HG03280 (cell line): ENCODE measurements at regions not wholly inside any gene's neighbourhood (a gene's known extent, or its start where the extent isn't known, plus 50 kb on each side); places are given as distances from the start of the nearest gene placed in this dataset.

Experiments used
- ATAC-seq: cut with Tn5 transposase; IDR thresholded peaks from one replicate; pipeline ENCODE4 v1.9.1; 2021; ENCODE audit warnings: mild to moderate bottlenecking, moderate library complexity; ENCODE audit not compliant: unreplicated experiment

DNA sequence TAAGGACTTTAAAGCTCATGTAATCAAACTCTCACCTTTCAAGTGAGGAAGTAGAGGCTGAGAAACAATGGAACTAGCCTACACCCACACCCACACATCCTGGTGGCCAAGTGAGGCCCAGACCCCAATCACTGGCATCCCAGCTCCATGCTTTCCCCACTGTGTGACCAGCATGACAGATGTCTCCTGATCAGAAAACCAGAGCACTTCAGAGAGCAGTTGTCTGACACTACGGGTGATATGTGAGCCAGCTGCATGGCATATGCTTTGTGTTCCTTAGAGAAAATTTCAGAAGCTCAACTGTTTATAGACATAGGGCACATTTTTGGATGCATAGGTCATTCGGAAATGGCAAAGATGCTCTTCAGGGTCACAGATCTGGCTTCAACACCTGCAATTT is 315.2 kb downstream of the NDFIP2 start:
- ATAC-seq, result no peak

DNA sequence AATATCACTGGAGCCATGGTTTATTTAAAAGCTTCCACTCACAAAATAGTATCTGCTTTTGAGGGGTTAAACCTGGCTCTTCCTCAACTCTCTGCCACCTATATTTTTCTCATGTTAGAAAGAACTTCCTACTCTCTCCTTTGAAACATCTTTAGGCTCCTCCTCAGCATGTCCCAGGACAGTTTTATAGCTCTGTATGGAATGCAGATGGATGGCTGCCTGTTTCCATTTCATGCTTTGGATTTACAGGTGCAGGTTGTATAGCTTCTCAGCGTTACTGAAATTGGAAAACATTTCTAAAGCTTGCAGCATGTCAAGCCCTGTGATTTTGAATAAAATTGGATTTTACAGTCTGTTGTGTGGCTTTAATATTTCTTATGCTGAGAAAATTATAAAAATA is 314.0 kb downstream of the NDFIP2 start:
- no peak for ATAC-seq

DNA sequence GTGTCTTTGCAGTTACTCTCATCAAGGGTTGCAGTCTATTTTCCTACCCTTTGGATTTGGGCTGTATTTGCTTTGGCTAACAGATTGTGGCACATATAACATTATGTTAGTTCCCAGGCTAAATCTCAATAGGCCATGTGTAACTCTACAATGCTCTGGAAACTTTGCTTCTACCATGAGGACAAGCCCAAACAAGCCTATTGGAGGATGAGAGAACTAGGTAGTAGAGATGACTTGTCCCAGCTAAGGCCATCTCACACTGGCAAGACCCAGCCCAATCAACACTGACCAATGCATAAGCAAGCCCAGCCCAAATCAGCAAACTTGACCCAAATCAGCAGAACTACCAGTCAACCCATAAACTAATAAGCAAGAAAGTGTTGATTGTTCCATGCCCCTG is 311.8 kb downstream of the NDFIP2 start:
- no peak for ATAC-seq

DNA sequence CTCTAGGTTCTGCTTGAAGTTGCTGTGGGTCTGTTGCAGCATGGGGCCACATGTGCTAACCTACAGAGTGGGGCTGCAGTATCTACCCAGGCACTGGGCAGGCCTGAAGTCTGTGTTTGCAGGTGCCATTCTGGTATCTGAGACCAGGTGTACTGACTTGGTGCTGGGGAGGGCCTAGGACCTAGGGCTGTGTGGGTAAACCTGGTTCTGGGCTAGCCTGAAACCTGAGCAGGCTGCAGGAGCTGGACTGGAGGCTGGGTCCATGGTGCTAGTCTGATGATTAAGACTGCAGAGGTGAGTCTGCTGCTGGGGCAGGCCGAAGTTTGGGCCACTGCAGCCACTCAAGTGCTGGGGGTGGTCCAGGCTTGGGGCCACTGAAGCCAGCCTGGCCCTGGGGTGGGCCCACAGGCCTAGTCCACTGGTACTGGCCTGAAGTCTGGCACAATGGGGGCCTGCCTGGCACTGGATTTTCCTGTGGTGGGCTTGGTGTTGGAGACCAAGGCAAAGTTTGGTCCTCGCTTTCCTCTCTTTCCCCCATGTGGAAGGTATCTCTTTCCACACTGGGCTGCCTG is 310.6 kb downstream of the NDFIP2 start:
- ATAC-seq, result no peak

DNA sequence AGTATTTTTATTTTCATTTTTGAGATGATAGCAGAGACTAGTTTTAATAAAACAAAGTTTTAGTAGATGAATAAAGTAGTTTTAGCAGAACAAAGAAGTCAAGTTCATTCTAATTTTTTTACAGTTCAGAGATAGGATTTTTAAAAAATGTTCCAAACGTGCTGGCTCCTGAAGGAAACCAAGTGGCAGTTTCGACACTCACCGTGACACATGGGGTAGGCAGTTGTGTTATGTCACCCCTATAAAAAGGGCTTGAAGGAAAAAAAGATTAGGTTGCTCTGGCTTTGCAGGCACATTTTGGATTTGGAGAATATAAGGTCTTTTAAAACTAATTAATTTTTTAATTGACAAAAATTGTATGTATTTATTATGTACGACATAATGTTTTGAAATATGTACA is 305.2 kb downstream of the NDFIP2 start:
- ATAC-seq, result no peak

DNA sequence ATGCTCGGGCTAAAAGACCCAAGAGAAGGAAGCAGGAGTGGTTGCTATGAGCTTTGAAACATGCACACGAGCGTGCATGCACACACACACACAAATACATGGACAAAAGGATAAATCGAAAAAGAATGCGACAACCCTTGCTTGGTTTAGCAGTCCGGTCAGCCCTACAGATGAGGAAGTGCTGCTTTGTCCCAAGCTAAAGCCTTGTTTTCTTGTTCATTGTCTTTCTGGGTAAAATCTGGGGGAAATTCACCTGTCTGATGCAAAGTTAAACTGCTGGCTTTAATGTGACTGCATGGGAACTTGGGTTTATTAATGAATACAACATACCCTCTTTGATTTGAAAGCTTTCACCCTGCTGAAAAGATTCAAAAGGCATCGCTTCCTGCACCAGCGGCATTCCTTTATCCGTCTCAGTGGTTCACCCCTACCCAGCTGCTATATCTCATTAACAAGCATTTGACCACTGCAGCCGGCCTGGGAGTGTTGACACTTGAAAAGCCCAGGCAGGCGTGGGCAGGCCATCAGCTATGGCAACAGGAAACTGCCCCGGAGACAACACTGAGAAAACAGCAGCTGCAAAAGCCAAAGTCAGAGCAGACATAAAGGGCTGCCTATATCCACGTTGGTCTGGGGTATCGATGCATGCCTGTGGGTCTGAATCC is 301.7 kb downstream of the NDFIP2 start:
- no peak for ATAC-seq

DNA sequence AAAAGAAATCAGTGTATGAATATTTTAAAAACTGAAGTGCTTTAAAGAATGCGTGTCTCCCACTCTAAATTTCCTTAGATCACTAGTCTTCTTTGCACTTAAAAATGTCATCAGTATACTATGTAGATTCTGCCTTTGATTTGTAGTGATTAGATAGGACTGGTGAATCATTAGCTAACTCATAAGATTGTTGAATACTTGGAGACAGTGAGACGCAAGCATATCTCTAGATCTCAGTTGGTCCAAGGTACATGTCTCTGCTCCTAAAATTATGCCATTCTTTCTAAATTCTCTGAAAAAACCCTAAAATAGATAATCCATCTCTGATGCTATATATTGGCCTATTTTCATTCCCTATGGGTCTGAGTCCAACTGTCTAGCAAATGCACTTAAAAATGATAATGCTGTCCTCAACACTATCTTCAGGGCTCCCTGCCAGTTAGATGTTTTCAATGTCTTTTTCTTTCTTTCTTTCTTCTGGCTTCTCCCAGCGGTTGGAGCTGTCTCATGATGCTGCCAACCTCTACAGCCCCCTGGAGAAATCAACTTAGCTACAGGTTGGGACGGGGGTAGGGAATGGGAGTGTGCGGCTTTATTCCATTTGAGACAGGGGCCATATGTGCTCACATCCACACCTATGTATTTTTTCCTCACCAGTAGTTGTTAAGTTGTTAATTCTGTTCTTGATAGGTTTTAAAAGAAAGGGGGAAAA is 301.0 kb downstream of the NDFIP2 start:
- ATAC-seq, result no peak

DNA sequence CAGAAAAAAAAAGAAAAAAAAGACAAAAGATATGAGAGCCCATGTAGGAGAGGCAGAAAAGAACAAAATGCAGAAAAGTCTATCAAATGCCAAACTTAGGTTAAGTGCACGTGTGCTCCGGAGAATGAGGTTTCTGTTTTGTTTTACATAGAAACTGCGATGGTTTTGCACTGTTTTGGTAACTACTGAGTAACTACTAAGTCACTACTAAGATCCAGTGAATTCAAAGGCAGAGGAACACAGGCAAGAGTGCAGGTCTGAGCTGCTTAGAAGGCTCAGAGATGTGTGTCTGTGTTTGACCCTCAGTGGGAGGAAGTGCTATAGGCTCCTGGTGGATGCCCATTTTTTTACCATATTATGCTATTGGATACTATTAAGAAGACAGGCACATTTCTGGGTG is 299.3 kb downstream of the NDFIP2 start:
- ATAC-seq, result peak; percentile 82

DNA sequence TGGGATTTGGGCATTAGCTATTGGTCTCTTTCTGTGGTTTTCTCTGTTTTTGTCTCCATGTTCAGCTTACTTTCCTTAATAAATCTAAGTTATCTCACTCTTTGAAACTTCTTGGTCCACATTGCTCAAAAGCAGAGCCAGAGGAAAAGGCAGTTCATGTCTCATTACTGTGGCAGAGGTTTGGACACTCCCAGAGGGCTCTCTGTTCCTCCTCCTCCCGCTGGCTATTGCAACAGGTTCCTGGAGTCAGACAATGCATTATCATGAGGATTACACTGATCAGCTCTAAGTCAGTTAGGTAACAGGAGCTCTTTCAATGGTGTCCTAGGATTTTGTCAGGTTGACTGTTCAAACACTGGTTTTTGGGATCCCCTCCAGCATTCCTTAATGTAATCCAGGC is 298.8 kb downstream of the NDFIP2 start:
- no peak for ATAC-seq

DNA sequence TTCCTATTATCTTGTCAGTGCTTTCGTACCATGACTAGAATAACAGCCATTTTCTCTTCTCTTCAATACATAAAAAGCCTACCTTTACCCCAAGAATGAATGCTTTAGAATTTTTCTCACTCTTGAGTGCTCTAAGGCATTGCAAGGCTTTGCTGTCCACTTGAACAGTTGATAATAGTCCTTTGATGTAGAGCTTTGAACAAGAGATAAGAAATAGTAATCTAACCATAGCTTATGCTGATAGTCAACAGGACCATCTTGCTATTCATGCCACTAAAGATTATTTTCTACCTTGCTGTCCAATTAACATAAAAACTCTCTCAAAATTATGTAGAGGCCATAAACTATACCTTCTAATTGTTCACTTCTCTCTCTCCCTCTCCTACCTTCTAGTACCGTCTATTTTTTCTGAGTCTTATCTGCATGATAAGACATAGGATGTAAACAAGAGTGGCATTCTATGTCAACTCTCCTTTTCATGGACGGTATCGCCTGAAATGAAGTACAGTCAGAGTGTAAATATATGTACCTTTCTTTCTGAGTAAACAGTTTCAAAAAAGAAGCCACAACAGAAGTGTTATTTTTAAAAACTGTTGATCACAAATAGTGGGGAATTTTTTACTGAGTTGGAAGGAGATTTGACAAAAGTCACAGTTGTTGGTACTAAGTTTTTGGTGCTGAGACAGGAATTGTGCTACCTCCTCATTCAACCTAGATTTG is 297.9 kb downstream of the NDFIP2 start:
- ATAC-seq, result no peak

DNA sequence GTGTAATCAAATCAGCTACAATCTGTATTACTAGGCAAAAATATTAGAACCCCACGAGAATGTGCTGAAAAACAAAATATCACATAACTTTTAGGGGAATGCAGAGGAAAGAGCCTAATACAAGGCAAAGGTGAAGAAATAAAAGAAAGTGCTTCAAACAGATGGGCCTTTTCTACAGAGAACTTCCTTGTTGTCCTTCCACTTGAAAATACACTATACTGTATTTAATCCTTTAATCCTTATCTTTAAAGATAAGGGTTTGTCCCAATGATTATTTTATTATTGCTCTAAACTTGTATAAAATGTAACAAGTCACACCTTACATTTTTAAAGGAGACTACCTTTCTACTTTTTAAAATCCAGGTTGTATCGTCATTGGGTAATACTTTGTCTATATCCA is 296.5 kb downstream of the NDFIP2 start:
- no peak for ATAC-seq

DNA sequence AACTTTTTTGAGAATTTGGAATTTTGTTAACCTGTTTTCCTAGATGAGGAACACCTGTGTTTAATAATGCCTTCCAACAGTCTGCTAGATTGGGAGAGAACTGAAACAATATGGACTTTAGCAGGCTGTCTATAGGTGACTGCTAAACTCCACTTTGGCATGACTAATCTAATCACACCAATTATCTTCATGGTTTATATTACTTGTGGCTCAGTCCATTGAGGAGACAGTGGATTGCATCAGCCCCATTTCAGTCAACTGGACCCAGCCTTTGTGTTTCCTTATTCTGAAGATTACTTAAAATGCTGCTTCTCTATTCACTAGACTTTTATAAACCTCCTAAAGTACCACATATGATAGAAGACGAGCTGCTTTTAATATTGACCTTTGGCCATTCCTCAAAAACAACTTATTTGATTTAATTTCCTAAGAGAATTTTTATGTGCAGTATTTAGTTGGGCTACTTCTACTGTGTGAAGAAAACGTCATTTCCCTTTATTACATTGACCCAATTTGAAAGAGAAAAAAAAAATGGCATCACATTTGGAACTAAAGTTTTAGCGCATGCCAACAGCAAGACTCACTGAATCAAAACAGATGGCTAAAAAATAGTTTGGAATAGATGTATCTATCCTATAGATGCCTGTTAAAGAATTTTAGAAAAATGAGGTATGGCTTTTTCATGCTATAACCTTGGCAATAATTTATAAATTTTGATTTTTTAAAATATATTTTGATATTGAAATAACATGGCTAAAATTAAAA is 295.8 kb downstream of the NDFIP2 start:
- ATAC-seq, result no peak

DNA sequence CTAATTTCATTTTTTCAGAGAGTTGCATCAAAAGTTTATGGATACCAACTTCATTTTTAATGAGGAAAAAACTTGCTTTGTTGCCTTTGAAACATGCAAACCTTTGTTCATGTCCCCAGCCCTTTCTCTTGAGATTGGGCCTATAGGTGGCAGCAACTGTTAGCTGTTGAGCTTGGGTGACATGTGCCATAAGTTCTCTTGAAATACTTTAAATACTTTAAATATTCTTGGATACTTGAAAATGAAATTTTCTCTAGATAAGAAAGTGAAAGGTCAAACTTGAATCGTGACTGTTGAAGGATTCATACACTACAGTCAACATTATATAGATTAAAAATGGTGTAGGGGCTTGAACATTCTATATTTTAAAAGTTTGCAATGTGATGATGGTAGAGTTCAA is 294.9 kb downstream of the NDFIP2 start:
- ATAC-seq, result no peak

DNA sequence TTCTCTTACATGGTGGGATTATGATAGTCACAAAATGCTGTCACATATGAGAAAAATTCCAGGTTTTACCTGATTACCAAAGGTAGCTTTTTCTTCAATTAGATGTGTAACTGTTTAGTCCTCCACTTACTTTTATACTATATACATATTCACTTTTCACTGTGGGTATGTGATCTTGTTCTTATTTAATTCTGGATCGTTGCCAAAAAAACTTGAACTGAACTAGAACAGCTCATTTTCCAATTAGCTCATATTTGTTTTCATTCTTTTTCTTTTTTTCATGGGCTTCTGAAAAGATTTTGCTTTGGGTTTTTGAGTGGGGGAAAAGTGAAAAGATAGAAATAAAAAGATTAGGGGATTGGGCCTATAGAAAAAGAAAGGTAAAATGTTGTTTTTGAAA is 291.9 kb downstream of the NDFIP2 start:
- no peak for ATAC-seq

DNA sequence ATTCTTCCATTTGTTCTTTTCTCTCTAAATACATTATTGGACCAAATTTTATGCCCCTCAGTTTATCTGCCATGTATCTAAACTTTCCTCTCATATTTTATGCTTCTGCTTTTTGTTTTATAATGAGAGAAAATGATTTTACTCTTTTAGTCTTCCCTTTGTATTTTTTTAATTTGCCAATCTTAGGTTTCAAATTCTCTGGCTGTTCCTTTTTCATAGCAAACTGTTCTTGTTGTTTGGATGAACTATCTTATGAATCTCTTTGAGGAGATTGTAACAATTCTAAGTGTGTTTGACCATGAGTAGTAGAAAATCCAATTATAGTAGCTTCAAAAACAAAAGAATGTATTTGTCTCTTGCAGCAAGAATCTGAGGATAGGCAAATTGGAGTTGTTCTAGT is 290.5 kb downstream of the NDFIP2 start:
- ATAC-seq, result no peak

DNA sequence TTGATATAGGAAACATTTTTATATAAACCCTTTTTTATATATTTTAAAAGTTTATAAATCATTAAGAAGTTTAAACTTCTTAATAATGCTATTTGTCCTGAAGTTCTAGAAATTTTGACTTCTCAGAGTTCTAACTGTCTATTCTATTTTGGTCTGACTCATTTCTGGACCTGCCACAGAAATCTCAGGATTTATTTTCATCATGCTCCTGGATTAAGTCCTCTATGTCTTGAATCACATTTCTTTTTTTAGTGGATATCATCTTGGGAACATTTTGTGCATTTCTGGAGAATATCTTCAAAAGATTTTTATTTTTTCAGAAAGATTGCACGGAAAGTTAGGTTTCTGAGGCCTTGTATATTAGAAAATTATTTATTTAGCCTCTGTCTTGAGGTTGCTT is 289.1 kb downstream of the NDFIP2 start:
- no peak for ATAC-seq

DNA sequence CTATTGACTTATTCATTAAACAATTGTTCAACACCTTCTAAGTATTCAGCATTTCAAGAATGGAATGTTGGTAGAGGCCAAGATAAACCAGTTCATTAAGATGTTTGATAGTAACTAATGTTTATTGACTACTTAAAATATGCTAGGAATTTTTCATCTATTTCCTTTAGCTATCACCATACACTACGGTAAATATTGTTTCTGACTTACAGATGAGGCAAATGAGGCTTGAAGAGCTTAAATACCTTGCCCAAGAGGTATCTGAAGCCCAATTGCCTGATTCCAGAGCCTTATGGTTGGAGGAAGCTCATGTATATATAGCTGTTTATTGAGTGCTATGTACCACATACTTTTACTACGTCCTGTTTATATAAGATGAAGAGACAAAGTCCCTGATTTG is 286.2 kb downstream of the NDFIP2 start:
- ATAC-seq, result no peak

DNA sequence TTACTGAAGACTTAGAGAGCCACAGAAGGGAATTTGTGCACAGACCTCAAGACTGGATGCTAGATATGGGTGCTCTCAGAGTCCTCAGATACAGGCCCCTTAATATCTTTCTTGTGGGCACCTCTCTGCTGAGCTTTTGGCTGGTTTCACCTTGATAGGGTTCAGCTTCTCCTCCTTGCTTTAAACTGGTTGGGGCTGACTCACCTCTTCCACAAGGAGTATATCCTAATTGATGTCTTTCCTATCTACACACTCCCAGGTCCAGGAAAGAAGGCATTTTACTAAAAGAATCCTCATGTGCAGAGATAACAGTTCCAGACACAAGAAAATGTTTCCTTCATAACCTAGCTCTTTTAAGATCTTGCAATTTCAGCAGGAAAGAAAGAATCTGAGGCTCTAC is 284.4 kb downstream of the NDFIP2 start:
- ATAC-seq, result no peak

DNA sequence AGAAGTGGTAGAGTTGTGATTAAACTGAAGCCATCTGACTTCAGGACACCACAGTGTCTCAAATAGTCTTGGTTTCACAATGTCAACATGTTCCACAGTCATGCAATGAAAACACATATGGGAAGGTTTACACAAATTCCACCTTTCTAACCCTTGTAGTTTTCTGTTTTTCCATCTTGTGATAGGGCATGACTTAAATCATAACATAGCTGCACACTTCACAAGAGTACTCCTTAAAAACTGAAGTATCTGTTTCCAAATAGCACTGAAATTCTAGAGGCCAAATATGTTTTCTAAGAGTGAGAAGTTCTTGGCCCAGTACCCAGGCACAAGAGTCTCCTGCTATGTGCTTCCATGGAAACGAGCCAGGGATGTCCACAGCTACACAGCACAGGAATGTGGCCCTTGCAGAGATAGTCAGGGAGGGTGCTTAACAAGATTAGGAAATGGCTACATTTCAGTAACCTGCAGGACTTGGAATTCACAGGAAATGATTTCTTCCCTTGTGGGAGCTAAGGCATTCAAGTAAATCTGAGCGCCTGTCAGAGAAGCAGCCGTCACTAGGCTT is 269.1 kb downstream of the NDFIP2 start:
- ATAC-seq, result no peak

DNA sequence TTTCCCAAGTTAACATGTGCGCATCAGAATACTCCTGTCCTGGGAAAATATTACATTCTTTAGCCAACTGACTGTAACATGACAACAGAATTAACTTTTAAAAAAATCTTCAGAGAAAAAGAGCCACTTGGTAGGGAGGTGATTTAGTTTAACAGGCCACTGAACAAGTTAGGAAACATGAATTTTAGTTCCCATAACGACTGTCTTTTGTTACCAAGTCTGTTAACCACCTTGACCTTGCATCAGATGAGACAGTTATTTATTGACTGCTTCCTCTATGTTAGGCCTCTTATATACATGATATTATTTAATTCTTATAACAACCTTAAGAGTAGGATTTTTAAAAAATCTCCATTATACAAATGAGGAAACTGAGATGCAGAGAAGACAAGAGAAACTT is 268.6 kb downstream of the NDFIP2 start:
- no peak for ATAC-seq

DNA sequence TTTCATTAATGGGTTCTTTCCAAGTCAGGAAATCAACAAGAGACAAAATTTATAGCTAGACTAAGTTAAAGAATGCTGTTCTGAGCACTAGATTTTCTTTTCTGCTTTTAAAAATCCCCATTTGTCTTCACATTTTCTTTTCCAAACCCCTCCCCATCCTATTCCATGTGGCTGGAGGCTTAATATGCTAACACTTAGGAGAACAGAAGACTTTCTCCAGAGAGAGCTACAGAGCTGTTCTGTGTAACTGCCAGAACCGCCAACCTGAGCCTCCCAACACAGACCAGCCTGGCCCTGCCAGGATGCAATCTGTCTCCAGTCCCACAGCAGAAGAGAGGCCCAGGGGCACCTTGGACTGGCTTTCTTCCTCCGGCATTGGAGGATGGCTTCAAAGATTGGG is 264.1 kb downstream of the NDFIP2 start:
- ATAC-seq, result no peak
